Breast epithelium (tissue), 3 donors: ENCODE measurements at regions not wholly inside any gene's neighbourhood (a gene's known extent, or its start where the extent isn't known, plus 50 kb on each side); places are given as distances from the start of the nearest gene placed in this dataset.

Experiments
- POLR2A ChIP-seq: fragments of 450-650 bp; IDR thresholded peaks from one replicate; pipeline ENCODE4 v1.6.1; 2016; ENCODE audit warnings: antibody characterized with exemption, mild to moderate bottlenecking, moderate library complexity
- POLR2AphosphoS5 ChIP-seq, 3 donors: sonication (generic); formaldehyde crosslinking; IDR thresholded peaks; one replicate each; pipeline ENCODE4 v1.6.1; 2017; ENCODE audit warnings: antibody characterized with exemption in 3 of 3

GRCh38 chr5:68407311-68408239 lies 192.0 kb downstream of the PIK3R1 start:
- TF ChIP-seq POLR2A (no peak), POLR2AphosphoS5 (IDR thresholded peaks at IDR 0.05) (no peak)
